Endothelial cell of umbilical vein (primary cell): ENCODE measurements at regions not wholly inside any gene's neighbourhood (a gene's known extent, or its start where the extent isn't known, plus 50 kb on each side); places are given as distances from the start of the nearest gene placed in this dataset.

Experiments used
- BruUV-seq: library from RNA; stranded (reverse); fragments of 400-500 nt; replicated peaks from 2 replicates; lab custom pipeline; 2021; lab: Mats Ljungman, UMichigan
- CTCF ChIA-PET: fragments of 300-600, 350-600 bp; sonication (Branson Sonifier 250); formaldehyde crosslinking; loops from one replicate; lab custom pipeline; 2021; ENCODE audit warnings: antibody characterized with exemption, inconsistent platforms; lab: Charles Lee
- POLR2A ChIA-PET: fragments of 300-600, 350-600 bp; sonication (Branson Sonifier 250); formaldehyde crosslinking; loops from one replicate; lab custom pipeline; 2021; ENCODE audit warnings: antibody characterized with exemption, inconsistent platforms; lab: Charles Lee
- DNase-seq: peaks from one replicate; pipeline ENCODE4 v3.0.0-alpha.2; 2011; ENCODE audit warnings: low read depth, low spot score
- FAIRE-seq: peaks from 2 replicates; lab custom pipeline; 2011; peaks lifted over from hg19 to GRCh38; lab: Jason Lieb, UNC
- H2AFZ ChIP-seq: 2 replicates; pipeline ENCODE4 v1.6.0; 2012; ENCODE audit warnings: low read depth, low read length, control low read depth, inconsistent platforms
- H3K27ac ChIP-seq: 2 replicates; pipeline ENCODE4 v1.5.1; 2011; ENCODE audit warnings: low read depth, mild to moderate bottlenecking, control low read depth, low read length, moderate library complexity; ENCODE audit not compliant: insufficient read depth
- H3K27me3 ChIP-seq, 2 experiments: 2 replicates each; pipeline versions ENCODE4 v1.6.0 to v1.6.1; 2011; ENCODE audit warnings: low read length in 2 of 2, mixed read lengths in 1 of 2; ENCODE audit not compliant: control insufficient read depth in 2 of 2, insufficient read depth in 2 of 2
- H3K36me3 ChIP-seq, 2 experiments: 2 replicates in 1 of 2; 3 replicates in 1 of 2; pipeline ENCODE4 v1.5.1; 2011; ENCODE audit warnings: low read length in 2 of 2, mild to moderate bottlenecking in 1 of 2, moderate library complexity in 1 of 2; ENCODE audit not compliant: control insufficient read depth in 2 of 2, insufficient read depth in 2 of 2; ENCODE audit errors: extremely low read depth in 1 of 2
- H3K4me1 ChIP-seq: 3 replicates; pipeline ENCODE4 v1.5.1; 2011; ENCODE audit warnings: mild to moderate bottlenecking, low read length; ENCODE audit not compliant: control insufficient read depth, insufficient read depth; ENCODE audit errors: extremely low read depth
- H3K4me2 ChIP-seq: 2 replicates; pipeline ENCODE4 v1.6.1; 2011; ENCODE audit warnings: low read length, control low read depth, mixed read lengths; ENCODE audit not compliant: insufficient read depth
- H3K4me3 ChIP-seq, 3 experiments: fragments of 200-600 bp in 1 of 3; sonication (generic), shearing (Covaris generic) in 1 of 3; replicated peaks in 1 of 3; 2 replicates each; pipeline ENCODE4 v1.5.1; 2011 to 2016; ENCODE audit warnings: control low read depth in 3 of 3, low read length in 3 of 3, mild to moderate bottlenecking in 2 of 3, inconsistent platforms in 1 of 3, low read depth in 1 of 3, moderate library complexity in 1 of 3; ENCODE audit not compliant: insufficient read depth in 1 of 3
- H3K79me2 ChIP-seq: 2 replicates; pipeline ENCODE4 v1.6.0; 2012; ENCODE audit warnings: low read length, inconsistent platforms; ENCODE audit not compliant: control insufficient read depth, insufficient read depth
- H3K9ac ChIP-seq: replicated peaks from 2 replicates; pipeline ENCODE3; 2011; ENCODE audit warnings: low read length, control low read depth; ENCODE audit not compliant: insufficient read depth; ENCODE audit errors: extremely low read depth
- H3K9me1 ChIP-seq: replicated peaks from 3 replicates; pipeline ENCODE4 v1.6.0; 2011; ENCODE audit warnings: mild to moderate bottlenecking, low read length; ENCODE audit not compliant: control insufficient read depth, insufficient read depth; ENCODE audit errors: extremely low read depth
- H3K9me3 ChIP-seq: replicated peaks from 2 replicates; pipeline ENCODE4 v1.5.1; 2012; ENCODE audit warnings: low read length, inconsistent platforms; ENCODE audit not compliant: control insufficient read depth, insufficient read depth
- H4K20me1 ChIP-seq: replicated peaks from 2 replicates; pipeline ENCODE3; 2011; ENCODE audit warnings: mild to moderate bottlenecking, low read length; ENCODE audit not compliant: control insufficient read depth, insufficient read depth; ENCODE audit errors: extremely low read depth
- CTCF ChIP-seq, 2 donors: IDR thresholded peaks; 1 replicate in 1 of 2; 2 replicates in 1 of 2; pipeline ENCODE4 v1.5.1; 2011; ENCODE audit warnings: low read length in 2 of 2, mild to moderate bottlenecking in 2 of 2, moderate library complexity in 2 of 2, control low read depth in 1 of 2, inconsistent platforms in 1 of 2, low read depth in 1 of 2; ENCODE audit not compliant: insufficient read depth in 1 of 2; ENCODE audit errors: extremely low read depth in 1 of 2
- EZH2 ChIP-seq: IDR thresholded peaks from 2 replicates; pipeline ENCODE4 v1.6.1; 2012; ENCODE audit warnings: borderline replicate concordance, low read depth, mild to moderate bottlenecking, moderate library complexity, low read length, inconsistent platforms; ENCODE audit not compliant: severe bottlenecking
- FOS ChIP-seq: IDR thresholded peaks from 2 replicates; pipeline ENCODE4 v1.6.1; 2011; ENCODE audit warnings: mild to moderate bottlenecking, low read length, moderate library complexity, borderline replicate concordance; ENCODE audit not compliant: insufficient read depth
- GATA2 ChIP-seq: IDR thresholded peaks from 2 replicates; pipeline ENCODE4 v1.7.0; 2011; ENCODE audit warnings: low read depth, mild to moderate bottlenecking, moderate library complexity, mixed read lengths, low read length; ENCODE audit not compliant: insufficient read length, insufficient read depth
- JUN ChIP-seq: IDR thresholded peaks from 2 replicates; pipeline ENCODE4 v1.6.1; 2011; ENCODE audit warnings: borderline replicate concordance, low read depth; ENCODE audit not compliant: insufficient read length, insufficient read depth
- MAX ChIP-seq: IDR thresholded peaks from 2 replicates; pipeline ENCODE4 v1.6.1; 2011; ENCODE audit not compliant: insufficient read depth, insufficient read length
- MYC ChIP-seq: IDR thresholded peaks from one replicate; pipeline ENCODE4 v1.6.1; 2011; ENCODE audit warnings: mild to moderate bottlenecking, low read depth, low read length
- POLR2A ChIP-seq: IDR thresholded peaks from 2 replicates; pipeline ENCODE4 v1.6.1; 2012; ENCODE audit warnings: low read depth, mild to moderate bottlenecking, control low read depth, low read length
- POLR2AphosphoS5 ChIP-seq: IDR thresholded peaks from 2 replicates; pipeline ENCODE4 v1.6.1; 2012; ENCODE audit warnings: low read depth, mild to moderate bottlenecking, control low read depth, low read length, moderate library complexity; ENCODE audit not compliant: insufficient read depth
- dilution Hi-C: fragments of 300-500 bp; cut with MboI; formaldehyde crosslinking; loops from one replicate; pipeline ENCODE4 v1.15.0; 2019; ENCODE audit warnings: low sequenced_read_pairs; ENCODE audit not compliant: extremely low pct_ligation_motif_present
- intact Hi-C: fragments of 100-400 bp; cut with micrococcal nuclease; formaldehyde crosslinking; loops from one replicate; pipeline ENCODE4 v1.10.0; 2022

GRCh38 chr2:236700703-236701102, 131.1 kb downstream of the ACKR3 start:
- DNase-seq (no peak), FAIRE-seq (no peak)
- no peaks in the 10 kb centered on the region for H3K79me2 ChIP-seq
- no peak overlapping the region for H3K9ac ChIP-seq
- no peak overlapping the region for H3K4me2 ChIP-seq
- H3K27me3 ChIP-seq = no peaks in the 10 kb centered on the region
- POLR2A ChIA-PET = no interaction called here
- no peaks in the 10 kb centered on the region for H3K4me1 ChIP-seq
- no peaks in the 10 kb centered on the region for H3K36me3 ChIP-seq
- dilution Hi-C loops = no loop called here
- no peaks in the 10 kb centered on the region for H3K9me1 ChIP-seq
- H3K9me3 ChIP-seq = no peaks in the 10 kb centered on the region
- H4K20me1 ChIP-seq = no peaks in the 10 kb centered on the region
- H2AFZ ChIP-seq = no peak overlapping the region
- CTCF ChIA-PET = no interaction called here
- no peak for TF ChIP-seq JUN
- TF ChIP-seq EZH2 = no peak
- TF ChIP-seq GATA2 = no peak
- no peak for TF ChIP-seq POLR2A
- TF ChIP-seq MAX = no peak
- TF ChIP-seq FOS = no peak
- no peak for TF ChIP-seq POLR2AphosphoS5
- no peak for TF ChIP-seq MYC
- no peak for TF ChIP-seq CTCF (IDR thresholded peaks at IDR 0.05; ENCODE audit: extremely low read depth in 1 of 2, insufficient read depth in 1 of 2, low read depth in 1 of 2, low read length in 2 of 2)
- BruUV-seq = no TSS peak
- H3K4me3 ChIP-seq = no peak overlapping the region
- intact Hi-C loops = no loop called here
- H3K27ac ChIP-seq = no peak overlapping the region
